ENCODE measurements at regions not wholly inside any gene's neighbourhood (a gene's known extent, or its start where the extent isn't known, plus 50 kb on each side); places are given as distances from the start of the nearest gene placed in this dataset.

GRCh38 chr6:61622601-61623000 is 663.4 kb downstream of the KHDRBS2 start:
- H2BK15ac ChIP-seq (ENCODE audit: low read length) = no peak overlapping the region
- H3K36me3 ChIP-seq (ENCODE audit: control insufficient read depth in 2 of 4, insufficient read depth in 4 of 4, low read length in 3 of 4) = no peaks in the 10 kb centered on the region
- FAIRE-seq (no peak), DNase-seq (ENCODE audit: low read depth in 1 of 2, low spot score in 2 of 2) (no peak)
- H2BK20ac ChIP-seq (ENCODE audit: low read length) = no peak overlapping the region
- no peaks in the 10 kb centered on the region for H3K79me1 ChIP-seq (ENCODE audit: low read depth, low read length)
- H4K8ac ChIP-seq (ENCODE audit: extremely low read depth, insufficient read depth, low read length) = no peak overlapping the region
- no peak overlapping the region for H4K5ac ChIP-seq (ENCODE audit: insufficient read length, low read depth, low read length)
- H3K18ac ChIP-seq (ENCODE audit: extremely low read depth, low read length) = no peak overlapping the region
- no peaks in the 10 kb centered on the region for H3K4me1 ChIP-seq (replicated peaks in 1 of 4; ENCODE audit: control insufficient read depth in 3 of 4, insufficient read depth in 4 of 4, low read length in 3 of 4)
- H2AFZ ChIP-seq (ENCODE audit: low read length) = no peak overlapping the region
- no peak overlapping the region for H3K4ac ChIP-seq (replicated peaks; ENCODE audit: insufficient read length, low read depth, low read length)
- no peak overlapping the region for H3K23ac ChIP-seq (ENCODE audit: insufficient read length)
- no peak overlapping the region for H4K91ac ChIP-seq (replicated peaks; ENCODE audit: insufficient read length, low read length)
- ChIA-PET CTCF (ENCODE audit: partially characterized antibody) (no interaction called here), POLR2A (ENCODE audit: partially characterized antibody) (no interaction called here)
- H3K9me3 ChIP-seq (ENCODE audit: insufficient read depth in 2 of 2, low read depth in 1 of 2, low read length in 1 of 2) = no peaks in the 10 kb centered on the region
- no peak overlapping the region for H3K4me2 ChIP-seq (ENCODE audit: insufficient read depth in 1 of 2, low read depth in 2 of 2, low read length in 2 of 2)
- 87% methylated on average over 4 of the region's 4 CpGs; no CpG with 5 or more reads in 1 of the 2 experiments for WGBS, 2 experiments (ENCODE audit: extremely low coverage in 1 of 2, insufficient coverage in 1 of 2, insufficient read length in 1 of 2, insufficient replicate concordance in 2 of 2, low coverage in 1 of 2, low lambda C conversion rate in 2 of 2, missing lambda C conversion rate in 1 of 2)
- no peak overlapping the region for H3K4me3 ChIP-seq (ENCODE audit: extremely low read depth in 1 of 4, insufficient read depth in 2 of 4, low read depth in 3 of 4, low read length in 4 of 4)
- H2AK5ac ChIP-seq (ENCODE audit: low read depth, low read length) = no peak overlapping the region
- H2BK120ac ChIP-seq (replicated peaks; ENCODE audit: low read depth, low read length) = no peak overlapping the region
- no peak overlapping the region for H2BK12ac ChIP-seq (ENCODE audit: low read depth, low read length)
- H3K56ac ChIP-seq (replicated peaks; ENCODE audit: insufficient read length, low read depth, low read length) = no peak overlapping the region
- no peaks in the 10 kb centered on the region for H3K27me3 ChIP-seq (replicated peaks in 1 of 4; ENCODE audit: control insufficient read depth in 3 of 4, extremely low read depth in 1 of 4, insufficient read depth in 3 of 4, low read length in 3 of 4)
- H2BK5ac ChIP-seq (ENCODE audit: low read depth, low read length) = no peak overlapping the region
- H3K27ac ChIP-seq (ENCODE audit: low read depth, low read length) = no peak overlapping the region
- TF ChIP-seq ASH2L (IDR thresholded peaks at IDR 0.05; ENCODE audit: low read length) (no peak), CHD1 (IDR thresholded peaks at IDR 0.05; ENCODE audit: low read depth, low read length) (no peak), JUN (IDR thresholded peaks at IDR 0.05; ENCODE audit: low read depth, low read length) (no peak), HDAC2 (IDR thresholded peaks at IDR 0.05; ENCODE audit: borderline replicate concordance in 1 of 2, low read depth in 2 of 2, low read length in 2 of 2) (no peak)
- H3K14ac ChIP-seq (ENCODE audit: insufficient read length) = no peak overlapping the region
- H3K9ac ChIP-seq (replicated peaks in 1 of 4; ENCODE audit: extremely low read depth in 1 of 4, low read depth in 3 of 4, low read length in 3 of 4) = no peak overlapping the region
- no peaks in the 10 kb centered on the region for H3K23me2 ChIP-seq (ENCODE audit: low read depth, low read length)
- no peaks in the 10 kb centered on the region for H3K79me2 ChIP-seq (ENCODE audit: control insufficient read depth in 1 of 2, insufficient read depth in 2 of 2, low read length in 2 of 2)
- no peaks in the 10 kb centered on the region for H4K20me1 ChIP-seq (replicated peaks in 1 of 2; ENCODE audit: control insufficient read depth in 1 of 2, insufficient read depth in 2 of 2, low read length in 2 of 2)
